NCI-H774 (cell line): ENCODE measurements at regions not wholly inside any gene's neighbourhood (a gene's known extent, or its start where the extent isn't known, plus 50 kb on each side); places are given as distances from the start of the nearest gene placed in this dataset.
"Not testable (repeated sequence)": the region's sequence is repeated elsewhere in the genome, so short reads cannot be mapped to it uniquely, and the experiment has no call there.

Experiments used
- DNase-seq: peaks from one replicate; lab custom pipeline; 2025; lab: John Stamatoyannopoulos, UW

- no peak for DNase-seq
These were observed 55.3 kb downstream of the RPL10L start for GRCh38 chr14:46596236-46596635.

- DNase-seq, result no peak
These were observed 68.8 kb downstream of the RPL10L start for GRCh38 chr14:46582826-46583225.

- no peak for DNase-seq
These were observed 70.4 kb downstream of the RPL10L start for GRCh38 chr14:46581036-46581671.

DNA sequence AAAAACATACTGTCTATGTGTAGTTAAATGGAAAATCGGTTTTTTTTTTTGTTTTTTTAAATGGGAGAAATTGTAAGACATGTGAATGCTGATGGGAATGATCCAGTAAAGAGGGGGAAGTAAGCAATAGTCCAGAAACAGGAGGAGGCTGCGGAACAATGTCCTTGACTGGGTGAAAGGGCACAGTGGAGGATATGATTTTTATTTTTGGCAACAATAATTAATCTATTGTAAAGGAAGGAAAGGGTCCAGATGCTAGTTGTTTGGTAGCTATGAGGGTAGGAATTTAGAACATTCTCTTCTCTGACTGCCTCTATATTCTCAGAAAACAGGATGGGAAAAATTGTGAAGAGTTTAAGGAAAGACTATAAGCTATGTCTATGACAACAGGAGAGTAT lies 76.6 kb downstream of the RPL10L start:
- DNase-seq, result no peak

DNA sequence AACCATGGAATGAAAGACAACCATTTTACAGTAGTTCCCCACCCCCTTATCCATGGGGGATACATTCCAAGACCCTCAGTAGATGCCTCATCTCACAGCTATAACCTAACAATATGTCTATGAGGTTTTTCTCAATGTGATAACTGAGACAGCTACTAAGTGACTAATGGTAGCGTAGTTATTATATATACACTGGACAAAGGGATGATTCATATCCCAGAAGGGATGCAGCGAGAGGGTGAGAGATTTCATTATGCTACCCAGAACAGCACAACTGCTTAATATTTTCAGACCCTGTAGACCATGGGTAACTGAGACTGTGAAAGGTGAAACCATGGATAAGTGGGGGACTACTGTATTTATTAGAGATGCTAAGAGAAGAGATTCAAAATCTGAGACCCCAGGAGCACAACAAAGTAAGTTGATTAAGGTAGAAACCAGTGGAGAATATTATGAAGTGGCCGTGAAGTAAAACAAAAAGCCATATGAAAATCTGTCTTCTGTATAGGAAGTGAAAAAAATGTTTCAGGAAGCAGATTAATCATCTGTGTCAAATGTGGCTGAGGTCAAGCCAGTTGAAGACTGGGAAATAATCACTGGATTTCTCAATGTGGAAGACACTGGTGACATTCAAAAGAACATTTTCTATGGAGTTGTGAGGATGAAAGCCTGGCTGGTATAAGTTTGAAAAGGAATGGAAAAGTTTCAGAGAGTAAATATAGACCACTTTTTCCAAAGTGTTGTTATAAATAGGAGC lies 77.2 kb downstream of the RPL10L start:
- no peak for DNase-seq

DNA sequence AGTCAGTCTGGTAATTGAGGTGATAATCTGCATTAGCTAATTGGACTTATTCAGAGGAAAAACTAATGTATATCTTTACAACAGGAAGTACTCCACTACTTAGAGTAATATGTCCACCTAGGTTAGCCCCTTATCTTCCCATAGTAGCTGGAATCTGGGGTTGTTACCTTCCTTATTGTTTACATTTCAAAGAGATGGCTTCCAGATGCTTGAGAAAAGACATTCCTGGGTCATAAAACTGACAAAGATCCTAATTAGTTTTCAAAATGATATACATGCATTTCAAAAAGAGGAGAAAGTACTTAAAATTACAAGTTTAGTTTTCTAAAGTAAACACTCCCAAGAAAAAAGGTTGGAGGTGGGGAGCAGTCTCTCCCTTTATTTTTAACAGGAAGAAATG lies 78.1 kb downstream of the RPL10L start:
- DNase-seq, result no peak

GRCh38 chr14:46571970-46572369 lies 79.6 kb downstream of the RPL10L start:
- DNase-seq, result no peak

- DNase-seq, result not testable (repeated sequence)
These were observed 83.4 kb downstream of the RPL10L start for GRCh38 chr14:46568161-46568560.

- no peak for DNase-seq
These were observed 100.7 kb downstream of the RPL10L start for GRCh38 chr14:46550836-46551235.

DNA sequence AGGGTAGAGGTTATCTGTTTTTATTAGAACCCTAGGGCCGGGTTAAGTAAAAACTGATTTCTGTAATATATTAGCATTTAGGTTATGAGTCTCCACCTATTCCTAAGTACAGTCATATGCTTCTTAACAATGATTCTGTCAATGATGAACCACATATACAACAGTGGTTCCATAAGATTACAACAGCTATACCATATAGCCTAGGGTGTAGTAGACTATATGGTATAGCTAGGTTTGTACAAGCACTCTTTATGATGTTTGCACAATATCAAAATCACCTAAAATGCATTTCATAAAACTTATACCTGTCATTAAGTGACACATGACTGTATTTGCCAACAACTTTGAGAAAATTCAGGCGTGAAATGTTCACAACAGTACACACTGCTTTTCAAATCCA lies 110.6 kb downstream of the RPL10L start:
- DNase-seq, result no peak

- no peak for DNase-seq
These were observed 132.5 kb downstream of the RPL10L start for GRCh38 chr14:46519121-46519520.

DNA sequence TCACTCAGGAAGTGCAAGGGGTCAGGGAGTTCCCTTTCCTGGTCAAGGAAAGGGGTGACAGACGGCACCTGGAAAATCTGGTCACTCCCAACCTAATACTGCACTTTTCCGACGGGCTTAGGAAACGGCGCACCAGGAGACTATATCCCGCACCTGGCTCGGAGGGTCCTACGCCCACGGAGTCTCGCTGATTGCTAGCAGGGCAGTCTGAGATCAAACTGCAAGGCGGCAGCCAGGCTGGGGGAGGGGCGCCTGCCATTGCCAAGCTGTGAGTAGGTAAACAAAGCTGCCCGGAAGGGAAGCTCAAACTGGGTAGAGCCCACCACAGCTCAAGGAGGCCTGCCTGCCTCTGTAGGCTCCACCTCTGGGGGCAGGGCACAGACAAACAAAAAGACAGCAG lies 142.8 kb downstream of the RPL10L start:
- not testable (repeated sequence) for DNase-seq

GRCh38 chr14:46499521-46499920 lies 152.1 kb downstream of the RPL10L start:
- no peak for DNase-seq

GRCh38 chr14:46496409-46496808 lies 155.2 kb downstream of the RPL10L start:
- no peak for DNase-seq

DNA sequence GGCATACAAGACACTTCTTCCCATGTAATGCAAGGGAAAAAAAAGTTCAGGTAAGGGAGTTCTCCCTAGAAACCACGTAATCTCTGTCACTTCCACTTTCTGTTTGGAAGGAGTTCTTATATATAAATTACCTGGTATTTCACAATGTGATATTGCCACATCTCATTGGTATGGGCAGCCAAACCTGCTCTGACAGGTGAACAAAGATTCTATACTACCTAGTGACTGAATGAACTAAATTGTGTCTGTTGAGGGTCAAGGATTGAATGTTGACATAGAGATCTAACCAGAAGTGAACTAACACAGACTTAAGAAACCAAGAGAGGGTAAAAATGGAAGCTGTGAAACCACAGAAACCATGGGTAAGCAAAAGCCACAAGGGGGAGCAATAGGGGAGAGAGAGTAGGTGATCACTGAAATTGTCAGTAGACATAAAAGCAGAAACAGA lies 161.3 kb downstream of the RPL10L start:
- DNase-seq, result no peak

GRCh38 chr14:46488374-46488773 lies 163.2 kb downstream of the RPL10L start:
- no peak for DNase-seq

- DNase-seq, result no peak
These were observed 163.8 kb downstream of the RPL10L start for GRCh38 chr14:46487582-46488350.

- DNase-seq, result no peak
These were observed 169.4 kb downstream of the RPL10L start for GRCh38 chr14:46482200-46482599.

DNA sequence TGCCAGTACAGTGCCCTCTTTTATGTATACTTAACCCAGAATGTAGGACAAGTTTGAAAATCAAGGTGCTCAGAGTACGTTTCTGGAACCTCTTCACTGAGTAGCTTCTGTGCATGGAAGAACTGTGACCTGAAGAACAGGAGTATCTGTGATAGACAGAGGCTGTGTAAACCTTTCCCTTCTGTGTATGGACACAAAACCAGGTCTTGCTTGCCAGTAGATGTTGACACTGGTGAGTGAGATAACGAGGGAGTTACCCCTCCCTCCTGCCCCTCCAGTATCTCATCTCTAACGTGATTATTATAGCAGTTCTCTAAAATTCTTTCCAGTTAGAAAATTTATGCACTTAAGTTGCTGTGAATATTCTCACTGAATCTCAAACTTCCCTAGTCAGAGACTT lies 170.8 kb downstream of the RPL10L start:
- no peak for DNase-seq

GRCh38 chr14:46472261-46472660 lies 179.3 kb downstream of the RPL10L start:
- DNase-seq, result no peak

DNA sequence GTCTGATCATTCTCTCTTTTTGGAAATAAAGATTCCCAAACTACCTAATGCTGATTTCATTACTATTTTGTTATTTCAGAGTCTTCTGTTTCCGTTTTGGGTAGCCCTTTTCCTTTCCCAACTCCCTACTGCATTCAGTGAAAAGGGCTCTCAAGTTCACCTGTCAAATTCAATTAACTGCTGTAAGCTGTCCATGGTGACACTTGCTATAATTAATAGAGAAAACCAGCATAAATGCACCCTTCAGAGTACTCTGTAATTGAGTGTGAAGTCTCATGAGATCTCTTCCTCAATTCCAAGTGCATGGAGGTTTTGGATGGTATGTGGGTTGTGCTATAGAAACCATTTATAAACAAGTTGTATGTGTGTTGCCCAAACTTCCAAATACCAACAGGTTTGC lies 187.2 kb downstream of the RPL10L start:
- no peak for DNase-seq

GRCh38 chr14:46451800-46452199 lies 199.8 kb downstream of the RPL10L start:
- no peak for DNase-seq

GRCh38 chr14:46444666-46445065 lies 206.9 kb downstream of the RPL10L start:
- no peak for DNase-seq
